Gastrocnemius medialis (tissue), 4 donors: ENCODE measurements at regions not wholly inside any gene's neighbourhood (a gene's known extent, or its start where the extent isn't known, plus 50 kb on each side); places are given as distances from the start of the nearest gene placed in this dataset.
"Not testable (repeated sequence)": the region's sequence is repeated elsewhere in the genome, so short reads cannot be mapped to it uniquely, and the experiment has no call there.

Experiments used
- CTCF ChIP-seq, 5 experiments: fragments of 450-650 bp in 3 of 5; fragments of 200-600 bp in 2 of 5; sonication (generic) in 2 of 5; IDR thresholded peaks in 4 of 5; conservative IDR thresholded peaks in 1 of 5; 1 replicate in 4 of 5; 2 replicates in 1 of 5; pipeline ENCODE4 v1.5.1; 2016 to 2019; ENCODE audit warnings: antibody characterized with exemption in 5 of 5, mild to moderate bottlenecking in 3 of 5, moderate library complexity in 3 of 5
- POLR2A ChIP-seq, 2 donors: fragments of 450-650 bp; IDR thresholded peaks; one replicate each; pipeline ENCODE4 v1.6.1; 2017; ENCODE audit warnings: antibody characterized with exemption in 2 of 2, mild to moderate bottlenecking in 2 of 2, moderate library complexity in 2 of 2

- not testable (repeated sequence) for TF ChIP-seq CTCF (IDR thresholded peaks at IDR 0.05 in 4 of 5, conservative IDR thresholded peaks at IDR 0.05 in 1 of 5); POLR2A (IDR thresholded peaks at IDR 0.05)
These were observed 246.7 kb upstream of the TP53TG3C start for GRCh38 chr16:32947336-32947735.
